Endothelial cell of umbilical vein (primary cell): ENCODE measurements at regions not wholly inside any gene's neighbourhood (a gene's known extent, or its start where the extent isn't known, plus 50 kb on each side); places are given as distances from the start of the nearest gene placed in this dataset.

ENCODE experiments used
- EZH2 ChIP-seq: IDR thresholded peaks from 2 replicates; pipeline ENCODE4 v1.6.1; 2012; ENCODE audit warnings: borderline replicate concordance, low read depth, mild to moderate bottlenecking, moderate library complexity, low read length, inconsistent platforms; ENCODE audit not compliant: severe bottlenecking
- FOS ChIP-seq: IDR thresholded peaks from 2 replicates; pipeline ENCODE4 v1.6.1; 2011; ENCODE audit warnings: mild to moderate bottlenecking, low read length, moderate library complexity, borderline replicate concordance; ENCODE audit not compliant: insufficient read depth
- MYC ChIP-seq: IDR thresholded peaks from one replicate; pipeline ENCODE4 v1.6.1; 2011; ENCODE audit warnings: mild to moderate bottlenecking, low read depth, low read length
- POLR2A ChIP-seq: IDR thresholded peaks from 2 replicates; pipeline ENCODE4 v1.6.1; 2012; ENCODE audit warnings: low read depth, mild to moderate bottlenecking, control low read depth, low read length
- POLR2AphosphoS5 ChIP-seq: IDR thresholded peaks from 2 replicates; pipeline ENCODE4 v1.6.1; 2012; ENCODE audit warnings: low read depth, mild to moderate bottlenecking, control low read depth, low read length, moderate library complexity; ENCODE audit not compliant: insufficient read depth
- TF ChIP-seq, protein P1 (sequence below), 2 donors: IDR thresholded peaks; 1 replicate in 1 of 2; 2 replicates in 1 of 2; pipeline ENCODE4 v1.5.1; 2011; ENCODE audit warnings: low read length in 2 of 2, mild to moderate bottlenecking in 2 of 2, moderate library complexity in 2 of 2, control low read depth in 1 of 2, inconsistent platforms in 1 of 2, low read depth in 1 of 2; ENCODE audit not compliant: insufficient read depth in 1 of 2; ENCODE audit errors: extremely low read depth in 1 of 2
- TF ChIP-seq, protein P2 (sequence below): IDR thresholded peaks from 2 replicates; pipeline ENCODE4 v1.6.1; 2011; ENCODE audit not compliant: insufficient read depth, insufficient read length

DNA sequence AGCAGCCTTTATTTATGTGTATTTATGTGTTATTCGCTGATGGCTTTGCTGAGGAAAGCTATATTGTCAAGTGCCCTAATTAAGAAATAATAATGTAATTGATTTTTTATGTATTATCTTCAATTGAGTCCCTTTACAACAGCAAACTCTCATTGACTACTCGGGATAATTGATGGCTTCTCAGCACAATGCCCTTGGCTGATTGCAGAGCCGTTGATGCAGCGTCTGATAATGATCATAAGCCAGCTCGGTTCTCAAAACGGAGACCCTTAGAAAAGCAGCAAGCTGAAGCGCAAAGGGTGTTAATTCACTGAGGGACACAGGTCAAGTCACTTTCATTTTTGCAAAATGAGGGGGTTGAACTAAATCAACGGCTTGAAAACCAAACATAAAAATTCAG is 357.1 kb upstream of the KCNH8 start:
- TF ChIP-seq, protein P1, sequence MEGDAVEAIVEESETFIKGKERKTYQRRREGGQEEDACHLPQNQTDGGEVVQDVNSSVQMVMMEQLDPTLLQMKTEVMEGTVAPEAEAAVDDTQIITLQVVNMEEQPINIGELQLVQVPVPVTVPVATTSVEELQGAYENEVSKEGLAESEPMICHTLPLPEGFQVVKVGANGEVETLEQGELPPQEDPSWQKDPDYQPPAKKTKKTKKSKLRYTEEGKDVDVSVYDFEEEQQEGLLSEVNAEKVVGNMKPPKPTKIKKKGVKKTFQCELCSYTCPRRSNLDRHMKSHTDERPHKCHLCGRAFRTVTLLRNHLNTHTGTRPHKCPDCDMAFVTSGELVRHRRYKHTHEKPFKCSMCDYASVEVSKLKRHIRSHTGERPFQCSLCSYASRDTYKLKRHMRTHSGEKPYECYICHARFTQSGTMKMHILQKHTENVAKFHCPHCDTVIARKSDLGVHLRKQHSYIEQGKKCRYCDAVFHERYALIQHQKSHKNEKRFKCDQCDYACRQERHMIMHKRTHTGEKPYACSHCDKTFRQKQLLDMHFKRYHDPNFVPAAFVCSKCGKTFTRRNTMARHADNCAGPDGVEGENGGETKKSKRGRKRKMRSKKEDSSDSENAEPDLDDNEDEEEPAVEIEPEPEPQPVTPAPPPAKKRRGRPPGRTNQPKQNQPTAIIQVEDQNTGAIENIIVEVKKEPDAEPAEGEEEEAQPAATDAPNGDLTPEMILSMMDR (IDR thresholded peaks at IDR 0.05; ENCODE audit: extremely low read depth in 1 of 2, insufficient read depth in 1 of 2, low read depth in 1 of 2, low read length in 2 of 2): no peak
- TF ChIP-seq POLR2A (no peak), POLR2AphosphoS5 (no peak), MYC (no peak), EZH2 (no peak), FOS (no peak)
- TF ChIP-seq, protein P2, sequence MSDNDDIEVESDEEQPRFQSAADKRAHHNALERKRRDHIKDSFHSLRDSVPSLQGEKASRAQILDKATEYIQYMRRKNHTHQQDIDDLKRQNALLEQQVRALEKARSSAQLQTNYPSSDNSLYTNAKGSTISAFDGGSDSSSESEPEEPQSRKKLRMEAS: no peak
